SHP77 (cell line): ENCODE measurements at regions not wholly inside any gene's neighbourhood (a gene's known extent, or its start where the extent isn't known, plus 50 kb on each side); places are given as distances from the start of the nearest gene placed in this dataset.

Source experiments
- DNase-seq, 2 experiments: peaks; one replicate each; lab custom pipeline; 2025; lab: John Stamatoyannopoulos, UW

DNA sequence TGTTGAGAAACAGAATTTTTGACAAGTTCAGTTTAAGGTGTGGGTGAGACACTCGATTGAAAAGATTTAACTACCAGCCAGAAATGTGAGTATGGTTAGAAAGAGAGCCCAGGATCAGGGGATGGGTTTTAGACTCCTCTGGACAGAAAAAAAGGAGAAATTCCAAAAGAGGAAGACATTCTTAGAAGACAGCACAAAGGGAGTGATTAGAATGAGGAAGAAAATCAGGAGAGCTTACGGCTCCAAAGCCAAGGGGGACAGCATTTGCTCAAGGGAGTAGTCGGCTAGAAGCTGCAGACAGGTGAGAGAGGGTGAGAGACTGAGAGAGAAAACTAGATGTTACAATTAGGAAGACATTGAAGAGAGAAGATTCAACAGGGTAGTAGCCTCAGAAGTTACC is 166.1 kb downstream of the ADAMTS15 start:
- DNase-seq: no peak

- no peak for DNase-seq
Measured at GRCh38 chr11:130615561-130615960, 167.1 kb downstream of the ADAMTS15 start.

DNA sequence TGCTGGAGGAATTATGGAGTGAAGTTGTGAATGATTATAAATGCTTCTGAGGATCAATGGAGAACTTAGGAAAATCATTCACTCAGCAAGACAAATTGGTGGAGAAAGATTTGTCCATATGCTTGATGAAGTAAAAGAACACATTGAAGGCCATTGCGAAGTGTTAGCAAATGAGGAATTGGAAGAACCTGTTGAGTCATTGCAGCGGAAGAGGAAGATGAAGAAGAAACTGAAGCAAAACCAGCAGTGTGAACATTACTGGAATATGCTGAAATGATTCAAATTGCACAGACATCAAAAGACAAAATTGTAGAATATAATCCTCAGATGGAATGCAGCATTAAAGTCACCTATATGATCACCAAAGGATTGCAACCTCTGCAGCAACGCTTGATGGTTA is 168.1 kb downstream of the ADAMTS15 start:
- DNase-seq: no peak

GRCh38 chr11:130617001-130617400 is 168.6 kb downstream of the ADAMTS15 start:
- DNase-seq: no peak

DNA sequence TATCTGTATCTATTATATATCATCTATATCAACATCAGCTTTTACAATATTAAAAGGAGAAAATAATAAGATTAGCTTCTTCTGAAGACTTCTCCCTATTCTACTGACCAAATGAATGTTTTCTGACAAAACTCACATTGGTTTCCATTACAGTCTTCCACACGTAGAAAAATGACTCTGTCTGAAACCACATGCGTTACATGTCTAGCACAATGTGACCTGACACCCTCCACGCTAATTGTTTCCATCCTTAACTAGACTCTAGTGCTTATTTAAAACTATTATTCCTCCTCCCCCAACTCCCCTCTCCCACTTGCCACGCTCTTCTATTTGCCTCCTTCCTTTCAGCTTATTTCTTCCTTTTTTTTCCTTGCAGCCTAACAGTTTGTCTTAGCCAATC is 172.1 kb downstream of the ADAMTS15 start:
- no peak for DNase-seq

GRCh38 chr11:130622141-130622542 is 173.7 kb downstream of the ADAMTS15 start:
- DNase-seq: no peak

GRCh38 chr11:130623670-130624668 is 175.5 kb downstream of the ADAMTS15 start:
- no peak for DNase-seq

GRCh38 chr11:130624971-130625544 is 176.6 kb downstream of the ADAMTS15 start:
- DNase-seq: no peak

GRCh38 chr11:130625578-130626306 is 177.3 kb downstream of the ADAMTS15 start:
- DNase-seq: no peak

GRCh38 chr11:130629039-130629438 is 180.6 kb downstream of the ADAMTS15 start:
- no peak for DNase-seq

DNA sequence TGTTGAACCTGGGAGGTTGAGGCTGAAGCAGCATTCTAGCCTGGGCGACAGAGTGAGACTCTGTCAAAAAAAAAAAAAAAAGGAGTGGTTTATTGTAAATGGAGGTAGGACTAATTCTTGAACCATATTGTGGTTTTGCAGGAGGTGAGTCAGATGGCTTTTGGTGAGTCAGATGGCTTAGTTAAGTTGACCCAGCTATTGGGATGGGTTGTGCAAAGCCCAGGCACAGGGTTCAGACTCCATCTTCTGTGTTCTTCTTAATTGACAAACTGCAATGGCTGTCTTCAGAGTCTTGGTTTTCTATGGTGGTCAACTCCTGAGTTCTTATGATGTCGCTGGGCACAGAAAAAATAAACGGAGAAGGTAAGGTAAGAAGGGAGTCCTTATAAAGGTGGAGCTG is 182.7 kb downstream of the ADAMTS15 start:
- DNase-seq: no peak

GRCh38 chr11:130633466-130633865 is 185.0 kb downstream of the ADAMTS15 start:
- peak in 1 of 2 experiments; percentile 37 for DNase-seq

GRCh38 chr11:130634186-130634585 is 185.7 kb downstream of the ADAMTS15 start:
- DNase-seq: no peak

DNA sequence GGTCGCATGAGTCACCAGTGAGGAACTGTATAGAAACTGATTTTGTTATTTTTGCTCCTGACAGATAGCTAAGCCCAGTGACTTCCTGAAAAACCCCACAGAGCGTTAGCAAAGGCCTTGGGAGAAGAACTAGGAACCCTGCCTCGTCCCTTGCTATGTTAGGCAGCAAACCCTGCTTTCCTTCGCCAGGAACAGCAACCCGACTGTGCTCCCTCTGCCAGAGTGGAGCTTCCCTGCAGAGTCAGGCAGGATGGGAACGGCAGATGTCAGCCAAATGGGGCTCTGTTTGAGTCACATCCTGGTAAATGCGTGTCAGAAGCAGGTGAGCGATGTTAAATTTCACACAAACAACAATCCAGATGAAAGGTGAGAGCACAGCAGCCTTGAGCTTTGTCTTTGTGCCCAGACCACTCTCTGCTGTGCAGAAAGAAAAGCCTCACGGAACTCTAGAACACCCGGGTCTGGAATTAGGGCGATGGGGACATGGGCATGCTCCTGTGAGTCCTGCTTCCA is 186.6 kb downstream of the ADAMTS15 start:
- DNase-seq: peak; percentile 85 to 89

GRCh38 chr11:130635937-130636630 is 187.6 kb downstream of the ADAMTS15 start:
- peak in 1 of 2 experiments; percentile 18 for DNase-seq

GRCh38 chr11:130636722-130637464 is 188.4 kb downstream of the ADAMTS15 start:
- DNase-seq: peak; percentile 87 to 93

DNA sequence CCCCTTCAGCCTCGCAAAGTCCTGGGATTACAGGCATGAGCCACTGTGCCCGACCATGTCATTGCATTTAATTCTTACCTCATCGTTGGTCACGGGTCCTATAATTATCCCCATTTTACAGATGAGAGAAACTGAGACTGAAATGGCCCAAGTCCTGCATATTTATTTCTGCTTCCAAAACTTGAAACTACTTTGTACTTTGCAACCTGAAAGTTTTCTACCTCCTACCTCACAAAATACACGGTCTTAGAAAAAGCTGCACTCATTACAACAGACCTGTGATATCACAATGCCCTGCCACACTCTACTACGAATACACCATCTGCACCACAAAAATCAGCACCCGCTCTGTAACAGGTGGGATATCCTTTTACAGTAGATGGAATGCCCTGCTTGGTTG is 189.1 kb downstream of the ADAMTS15 start:
- no peak for DNase-seq

GRCh38 chr11:130638033-130638432 is 189.6 kb downstream of the ADAMTS15 start:
- DNase-seq: no peak

DNA sequence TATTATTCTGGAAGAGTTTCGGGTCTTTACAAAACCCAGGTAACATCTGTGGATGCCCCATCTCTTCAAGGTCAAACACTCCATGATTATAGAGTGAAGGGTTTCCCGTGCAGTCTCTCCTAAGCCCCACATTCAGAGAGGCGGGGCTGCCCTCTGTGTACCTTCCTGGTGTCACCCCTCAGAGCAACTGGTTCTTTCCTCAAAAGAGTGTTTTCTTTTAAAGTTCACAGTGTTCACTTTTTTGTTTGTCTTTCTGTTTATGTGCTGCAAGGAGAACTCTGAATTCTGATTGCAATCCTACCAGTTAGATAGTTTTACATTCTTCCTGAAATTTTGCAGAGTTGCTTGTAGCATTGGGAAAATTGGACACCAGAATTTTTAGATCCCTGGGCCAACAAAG is 190.2 kb downstream of the ADAMTS15 start:
- no peak for DNase-seq

DNA sequence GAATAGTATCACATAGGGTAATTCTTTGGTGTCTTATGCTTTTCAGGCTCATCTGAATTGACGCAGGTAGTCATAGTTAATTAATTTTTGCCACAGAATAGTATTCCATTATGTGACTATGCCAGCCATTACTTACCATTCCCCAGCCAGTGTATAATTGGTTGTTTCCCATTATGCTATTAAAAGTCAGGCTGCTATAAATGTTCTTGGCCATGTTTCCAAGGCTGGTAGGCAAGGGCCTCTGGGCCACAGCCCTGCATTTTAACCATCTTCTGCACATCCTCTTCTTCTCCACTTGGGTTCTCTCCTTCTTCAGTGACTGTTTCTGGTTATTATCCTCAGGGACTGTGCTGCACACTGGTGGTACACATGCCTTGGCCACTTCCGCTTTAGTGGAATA is 190.9 kb downstream of the ADAMTS15 start:
- DNase-seq: no peak

- DNase-seq: no peak
Measured at GRCh38 chr11:130640526-130640925, 192.1 kb downstream of the ADAMTS15 start.
